ENCODE measurements at regions not wholly inside any gene's neighbourhood (a gene's known extent, or its start where the extent isn't known, plus 50 kb on each side); places are given as distances from the start of the nearest gene placed in this dataset.

GRCh38 chr7:84675633-84676034 lies 481.0 kb upstream of the SEMA3A start:
- TF ChIP-seq EZH2 (IDR thresholded peaks at IDR 0.05; ENCODE audit: insufficient read depth, poor library complexity, severe bottlenecking) (no peak), EZH2phosphoT487 (IDR thresholded peaks at IDR 0.05; ENCODE audit: insufficient read depth, low read depth) (no peak)

Measured in GM23248 (cell line).